ENCODE measurements at regions not wholly inside any gene's neighbourhood (a gene's known extent, or its start where the extent isn't known, plus 50 kb on each side); places are given as distances from the start of the nearest gene placed in this dataset.

GRCh38 chr11:43545610-43546009 lies 134.9 kb upstream of the HSD17B12 start:
- H3K36me3 Mint-ChIP-seq = no peaks in the 10 kb centered on the region
- H3K27ac Mint-ChIP-seq = no peak overlapping the region
- H3K4me1 Mint-ChIP-seq = peaks cover 4% of the 10 kb centered on the region
- no peaks in the 10 kb centered on the region for H3K9me3 Mint-ChIP-seq
- DNase-seq (ENCODE audit: low spot score in 2 of 2) (no peak), ATAC-seq (no peak)
- no peak overlapping the region for H3K4me3 Mint-ChIP-seq

DNA sequence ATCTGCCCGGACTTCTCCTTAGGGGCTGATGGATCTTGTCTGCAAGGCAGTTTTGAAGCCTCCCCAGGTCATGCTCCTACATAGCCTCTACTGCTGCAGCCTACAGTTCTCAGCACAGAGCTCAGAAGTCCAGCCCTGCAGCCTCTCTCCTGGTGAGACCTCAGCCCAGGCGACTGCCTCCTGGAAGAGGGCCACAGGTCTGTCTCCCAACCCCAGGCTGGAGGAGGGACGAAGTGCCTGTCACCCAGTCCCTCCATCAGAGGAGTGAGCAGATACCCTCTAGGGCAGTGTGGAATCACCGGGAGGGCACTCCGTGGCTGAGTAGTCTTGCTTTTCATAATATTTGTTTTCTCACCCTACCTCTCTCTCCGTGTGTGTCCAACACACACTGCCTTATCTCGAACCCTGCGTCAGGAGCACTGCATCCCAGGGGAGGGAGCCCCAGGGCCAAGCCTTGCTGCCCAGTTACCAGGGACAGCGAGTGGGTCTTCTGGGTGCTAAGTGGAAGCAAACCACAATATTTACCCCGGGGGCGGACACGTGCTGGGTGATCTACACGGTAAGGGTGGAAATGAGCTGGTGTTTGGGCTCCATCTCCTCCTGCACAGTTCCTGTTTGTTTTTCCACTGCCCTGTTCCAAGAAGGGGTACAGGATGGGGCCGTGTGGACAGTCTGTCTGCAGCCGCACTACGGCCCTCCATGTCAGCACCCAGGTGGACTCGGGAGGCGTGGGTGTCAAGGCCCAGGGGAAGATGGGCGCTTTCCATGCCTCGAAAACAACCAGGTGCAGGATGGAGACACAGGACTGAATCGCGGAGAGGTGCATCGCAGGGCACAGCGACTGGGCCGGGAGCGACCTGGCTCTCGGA lies 133.7 kb upstream of the HSD17B12 start:
- no peak for ATAC-seq
- Mint-ChIP-seq H3K4me3 (no peak overlapping the region), H3K36me3 (no peaks in the 10 kb centered on the region)

DNA sequence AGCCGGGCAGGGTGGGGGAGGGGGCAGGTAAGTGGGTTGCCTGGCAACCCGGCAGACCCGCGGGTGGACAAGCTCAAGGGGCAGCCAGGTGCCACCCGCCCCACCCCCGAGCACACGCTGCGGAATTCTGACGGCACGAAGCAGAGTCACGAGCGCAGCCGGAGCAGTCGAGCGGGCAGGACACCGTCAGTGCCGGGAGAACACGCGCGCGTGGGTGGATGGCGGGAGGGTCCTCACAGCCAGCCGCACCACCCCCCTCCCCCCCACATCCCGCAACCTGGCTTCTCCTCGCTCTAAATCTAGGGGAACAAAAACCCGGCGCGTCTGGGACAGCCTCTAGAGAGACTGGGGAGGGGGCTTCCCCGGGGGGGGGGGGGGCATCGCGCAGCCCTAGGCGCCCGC lies 133.1 kb upstream of the HSD17B12 start:
- ATAC-seq (no peak), DNase-seq (ENCODE audit: low spot score in 2 of 2) (no peak)
- peaks cover 4% of the 10 kb centered on the region for H3K4me1 Mint-ChIP-seq
- H3K4me3 Mint-ChIP-seq = no peak overlapping the region
- H3K27ac Mint-ChIP-seq = no peak overlapping the region
- H3K9me3 Mint-ChIP-seq = no peaks in the 10 kb centered on the region
- H3K36me3 Mint-ChIP-seq = no peaks in the 10 kb centered on the region

More for the DNA sequence above, 133.7 kb upstream of the HSD17B12 start:
- no peak for DNase-seq (ENCODE audit: low spot score in 2 of 2)
- no peaks in the 10 kb centered on the region for H3K9me3 Mint-ChIP-seq
- H3K27ac Mint-ChIP-seq = no peak overlapping the region
- H3K4me1 Mint-ChIP-seq = peaks cover 4% of the 10 kb centered on the region

- Mint-ChIP-seq H3K9me3 (no peaks in the 10 kb centered on the region), H3K36me3 (no peaks in the 10 kb centered on the region), H3K4me3 (no peak overlapping the region), H3K4me1 (peaks cover 4% of the 10 kb centered on the region), H3K27ac (no peak overlapping the region)
- ATAC-seq (no peak), DNase-seq (ENCODE audit: low spot score in 2 of 2) (no peak)
These were observed 132.6 kb upstream of the HSD17B12 start for GRCh38 chr11:43547889-43548381.

- no peak for DNase-seq (ENCODE audit: low spot score in 2 of 2)
- Mint-ChIP-seq H3K9me3 (no peaks in the 10 kb centered on the region), H3K4me1 (peaks cover 4% of the 10 kb centered on the region), H3K4me3 (no peak overlapping the region), H3K27ac (no peak overlapping the region), H3K36me3 (no peaks in the 10 kb centered on the region)
- ATAC-seq = no peak
These were observed 131.6 kb upstream of the HSD17B12 start for GRCh38 chr11:43548916-43549315.

DNA sequence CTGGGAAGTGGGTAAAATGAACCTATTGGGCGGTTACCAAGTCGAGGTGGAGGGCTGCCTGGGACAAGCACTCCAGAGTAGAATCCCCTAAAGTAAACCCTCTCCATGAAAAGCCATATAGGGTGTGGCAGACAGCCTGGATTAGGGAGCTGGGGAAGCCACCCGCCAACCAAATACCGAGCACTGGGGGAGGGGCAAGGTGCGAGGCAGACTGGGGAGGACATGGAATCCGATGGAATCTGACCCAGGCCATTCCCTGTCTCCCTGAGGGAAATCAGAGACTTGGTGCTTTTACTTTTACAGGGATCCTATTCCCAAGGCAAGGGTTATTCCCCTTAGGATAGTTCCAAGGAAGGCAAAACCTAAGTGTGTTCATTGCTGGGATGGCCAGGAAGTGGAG lies 130.9 kb upstream of the HSD17B12 start:
- ATAC-seq = no peak
- Mint-ChIP-seq H3K4me3 (no peak overlapping the region), H3K27ac (no peak overlapping the region), H3K36me3 (no peaks in the 10 kb centered on the region), H3K4me1 (peaks cover 4% of the 10 kb centered on the region), H3K9me3 (no peaks in the 10 kb centered on the region)
- DNase-seq (ENCODE audit: low spot score in 2 of 2) = no peak

GRCh38 chr11:43550714-43551113 lies 129.8 kb upstream of the HSD17B12 start:
- Mint-ChIP-seq H3K4me1 (peaks cover 4% of the 10 kb centered on the region), H3K4me3 (no peak overlapping the region), H3K36me3 (no peaks in the 10 kb centered on the region), H3K27ac (no peak overlapping the region), H3K9me3 (no peaks in the 10 kb centered on the region)
- DNase-seq (ENCODE audit: low spot score in 2 of 2) = no peak
- no peak for ATAC-seq

DNA sequence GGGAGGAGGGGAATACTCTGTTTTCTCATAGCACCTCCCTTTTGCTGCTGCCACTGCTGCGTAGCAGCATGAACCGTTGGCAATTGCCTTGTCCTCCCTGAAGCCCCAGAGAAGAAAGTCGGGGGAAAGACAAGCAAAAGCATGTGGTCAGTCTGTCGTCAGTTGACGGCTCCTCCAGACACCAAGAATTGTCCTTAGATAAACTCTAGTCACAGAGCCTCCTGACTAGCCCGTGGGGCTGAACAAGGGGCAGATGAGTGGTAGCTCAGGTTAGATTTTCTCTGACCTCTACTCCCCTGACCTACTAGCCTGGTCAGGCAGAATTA lies 126.4 kb upstream of the HSD17B12 start:
- ATAC-seq (no peak), DNase-seq (ENCODE audit: low spot score in 2 of 2) (no peak)
- Mint-ChIP-seq H3K4me1 (peaks cover 19% of the 10 kb centered on the region), H3K36me3 (no peaks in the 10 kb centered on the region), H3K9me3 (no peaks in the 10 kb centered on the region), H3K27ac (no peak overlapping the region), H3K4me3 (no peak overlapping the region)

GRCh38 chr11:43555186-43555585 lies 125.4 kb upstream of the HSD17B12 start:
- Mint-ChIP-seq H3K4me3 (no peak overlapping the region), H3K27ac (no peak overlapping the region), H3K9me3 (no peaks in the 10 kb centered on the region), H3K36me3 (no peaks in the 10 kb centered on the region), H3K4me1 (peaks cover 19% of the 10 kb centered on the region)
- no peak for ATAC-seq
- no peak for DNase-seq (ENCODE audit: low spot score in 2 of 2)

DNA sequence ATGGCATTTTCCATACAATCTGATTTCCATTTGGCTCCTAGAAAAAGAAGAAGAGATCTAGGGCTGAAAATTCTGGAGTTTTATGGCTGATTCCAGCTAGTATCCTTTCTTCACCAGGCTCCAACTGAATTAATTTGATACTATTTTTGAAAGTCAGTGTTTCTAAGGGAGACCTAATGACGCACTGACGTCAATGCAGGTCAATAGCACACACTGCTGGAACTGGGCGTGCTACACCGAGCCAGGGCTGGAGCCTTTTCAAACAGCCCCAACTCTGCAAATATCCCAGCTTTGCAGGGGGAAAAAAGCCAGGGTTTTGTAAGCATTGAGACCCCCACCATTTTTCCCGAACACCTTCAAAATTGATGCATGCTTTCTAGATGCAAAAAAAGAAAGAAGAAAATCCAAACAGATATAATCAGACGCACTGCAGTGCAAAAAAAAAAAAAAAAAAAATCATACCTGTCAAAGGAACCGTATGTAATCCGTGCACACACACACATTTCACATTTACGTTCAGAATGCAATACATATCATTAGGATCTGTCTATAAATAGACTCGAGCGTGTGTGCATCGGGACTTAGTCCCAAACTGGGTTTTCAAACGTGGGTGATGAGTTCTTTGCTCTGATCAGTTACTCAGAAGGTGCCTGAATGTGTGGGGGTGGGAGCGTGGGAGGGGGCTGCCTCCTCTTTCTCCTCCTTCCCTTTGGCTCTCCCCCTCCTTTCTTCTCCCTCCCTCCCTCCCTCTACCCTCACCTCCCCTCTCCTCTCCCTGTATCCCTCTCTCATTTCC lies 124.5 kb upstream of the HSD17B12 start:
- no peaks in the 10 kb centered on the region for H3K36me3 Mint-ChIP-seq
- H3K9me3 Mint-ChIP-seq = no peaks in the 10 kb centered on the region
- H3K4me3 Mint-ChIP-seq = no peak overlapping the region
- peaks cover 19% of the 10 kb centered on the region for H3K4me1 Mint-ChIP-seq
- DNase-seq (ENCODE audit: low spot score in 2 of 2) = no peak
- ATAC-seq = no peak
- no peak overlapping the region for H3K27ac Mint-ChIP-seq

GRCh38 chr11:43556612-43557375 lies 123.7 kb upstream of the HSD17B12 start:
- Mint-ChIP-seq H3K36me3 (no peaks in the 10 kb centered on the region), H3K4me3 (no peak overlapping the region), H3K4me1 (peaks cover 19% of the 10 kb centered on the region), H3K27ac (no peak overlapping the region), H3K9me3 (no peaks in the 10 kb centered on the region)
- DNase-seq (ENCODE audit: low spot score in 2 of 2) (no peak), ATAC-seq (no peak)

GRCh38 chr11:43557553-43558110 lies 122.9 kb upstream of the HSD17B12 start:
- no peak overlapping the region for H3K4me3 Mint-ChIP-seq
- H3K4me1 Mint-ChIP-seq = peaks cover 19% of the 10 kb centered on the region
- DNase-seq (ENCODE audit: low spot score in 2 of 2) (no peak), ATAC-seq (no peak)
- no peaks in the 10 kb centered on the region for H3K9me3 Mint-ChIP-seq
- no peak overlapping the region for H3K27ac Mint-ChIP-seq
- no peaks in the 10 kb centered on the region for H3K36me3 Mint-ChIP-seq

DNA sequence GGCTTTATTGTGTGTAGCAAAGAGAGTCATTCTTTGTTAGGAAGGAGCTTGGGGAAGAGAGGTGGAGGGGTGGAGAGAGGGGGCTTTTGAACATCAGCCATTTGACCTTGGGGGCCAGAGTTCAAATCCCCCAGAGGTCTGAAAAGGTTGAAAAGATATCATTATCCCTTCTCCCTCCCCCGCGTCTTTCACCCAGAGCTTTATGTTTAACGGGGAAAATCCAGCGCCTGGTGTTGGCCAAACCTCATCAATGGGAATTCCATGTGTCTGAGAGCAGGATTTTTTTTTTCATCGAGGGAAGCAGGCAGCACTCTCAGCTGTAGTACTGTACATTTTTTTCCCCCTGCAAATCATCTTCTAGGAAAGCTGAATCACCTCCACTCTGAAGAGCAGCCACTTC lies 122.4 kb upstream of the HSD17B12 start:
- ATAC-seq (no peak), DNase-seq (ENCODE audit: low spot score in 2 of 2) (no peak)
- peaks cover 19% of the 10 kb centered on the region for H3K4me1 Mint-ChIP-seq
- no peak overlapping the region for H3K27ac Mint-ChIP-seq
- H3K9me3 Mint-ChIP-seq = no peaks in the 10 kb centered on the region
- no peak overlapping the region for H3K4me3 Mint-ChIP-seq
- H3K36me3 Mint-ChIP-seq = no peaks in the 10 kb centered on the region

DNA sequence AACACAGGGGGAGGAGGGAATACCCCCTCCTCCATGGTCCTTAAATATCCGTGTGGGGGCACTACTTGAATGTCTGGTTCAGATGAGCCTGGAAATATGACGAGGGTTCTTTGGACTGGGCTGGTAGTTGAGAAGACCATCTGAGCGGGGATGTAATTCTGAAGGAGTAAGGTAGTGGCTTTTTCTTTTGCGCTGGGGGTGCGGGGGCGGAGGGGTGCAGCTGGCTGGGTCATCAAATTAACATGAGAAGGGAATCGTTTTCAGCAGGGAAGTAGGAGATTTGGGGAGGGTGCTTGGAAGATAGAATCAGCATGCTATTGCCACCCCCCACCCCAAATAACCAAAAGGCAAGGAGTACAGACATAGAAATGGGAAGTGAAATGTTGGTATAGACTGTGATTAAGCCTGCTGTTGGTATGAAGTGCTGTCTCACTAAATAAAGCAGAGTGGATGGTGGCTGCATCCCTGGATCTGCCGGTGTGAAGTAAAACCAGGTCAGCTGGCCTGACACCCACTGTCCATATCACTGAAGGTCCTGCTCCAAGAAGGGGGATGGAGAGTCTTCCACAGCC lies 121.9 kb upstream of the HSD17B12 start:
- DNase-seq (ENCODE audit: low spot score in 2 of 2) (no peak), ATAC-seq (no peak)
- no peak overlapping the region for H3K27ac Mint-ChIP-seq
- no peaks in the 10 kb centered on the region for H3K36me3 Mint-ChIP-seq
- H3K4me3 Mint-ChIP-seq = no peak overlapping the region
- peaks cover 19% of the 10 kb centered on the region for H3K4me1 Mint-ChIP-seq
- no peaks in the 10 kb centered on the region for H3K9me3 Mint-ChIP-seq

DNA sequence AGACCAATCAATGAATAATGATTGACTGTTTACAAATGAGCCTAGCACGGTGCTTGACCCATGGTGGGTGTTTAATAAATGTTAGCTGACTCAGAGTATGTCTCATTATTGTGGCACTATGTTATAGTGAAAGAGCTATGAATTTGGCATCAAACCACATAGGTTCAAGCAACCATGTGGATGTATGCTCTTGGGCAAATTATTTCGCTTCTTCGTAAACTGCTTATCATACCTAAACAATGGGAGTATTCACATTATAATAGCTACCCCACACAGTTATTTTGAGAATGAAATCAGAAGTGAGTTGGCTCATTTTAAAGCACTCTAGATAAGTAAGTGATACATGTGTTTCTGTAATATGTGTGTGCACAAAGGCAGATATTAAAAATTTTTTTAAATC lies 118.7 kb upstream of the HSD17B12 start:
- H3K36me3 Mint-ChIP-seq = no peaks in the 10 kb centered on the region
- no peak overlapping the region for H3K4me3 Mint-ChIP-seq
- ATAC-seq (no peak), DNase-seq (ENCODE audit: low spot score in 2 of 2) (no peak)
- H3K27ac Mint-ChIP-seq = no peak overlapping the region
- H3K4me1 Mint-ChIP-seq = peaks cover 18% of the 10 kb centered on the region
- H3K9me3 Mint-ChIP-seq = no peaks in the 10 kb centered on the region

All from stimulated activated effector memory CD8-positive, alpha-beta T cell treated with anti-CD3 and anti-CD28 coated beads, Interleukin-12 subunit alpha, Interleukin-12 subunit beta, amount 100 ng/mL, for 72 hours (primary cell).